ENCODE measurements at regions not wholly inside any gene's neighbourhood (a gene's known extent, or its start where the extent isn't known, plus 50 kb on each side); places are given as distances from the start of the nearest gene placed in this dataset.

- TF ChIP-seq ZNF431 (CRISPR knock-in tag; IDR thresholded peaks at IDR 0.05): no peak
- TF ChIP-seq CTCF (IDR thresholded peaks at IDR 0.05 in 2 of 3, conservative IDR thresholded peaks at IDR 0.05 in 1 of 3; ENCODE audit: insufficient read depth in 2 of 3, low read depth in 1 of 3, low read length in 3 of 3): no peak
- TF ChIP-seq FOXP4 (CRISPR knock-in tag; IDR thresholded peaks at IDR 0.05; ENCODE audit: borderline replicate concordance): no peak
- TF ChIP-seq SAFB2 (IDR thresholded peaks at IDR 0.05; ENCODE audit: borderline replicate concordance, low read depth, low read length, severe bottlenecking): no peak
- no peak for TF ChIP-seq ZNF316 (IDR thresholded peaks at IDR 0.05)
- no peak for TF ChIP-seq SREBF2 (CRISPR knock-in tag; IDR thresholded peaks at IDR 0.05)
- no peak for TF ChIP-seq BRCA1 (IDR thresholded peaks at IDR 0.05)
- TF ChIP-seq BRCA1 (CRISPR knock-in tag; IDR thresholded peaks at IDR 0.05): no peak
- TF ChIP-seq NR4A1 (CRISPR knock-in tag; IDR thresholded peaks at IDR 0.05): no peak
- TF ChIP-seq NR4A1 (tag; IDR thresholded peaks at IDR 0.05): no peak
- no peak for TF ChIP-seq ZHX1 (conservative IDR thresholded peaks at IDR 0.05; ENCODE audit: low read length)
- no peak for TF ChIP-seq U2AF1 (optimal IDR thresholded peaks at IDR 0.05; ENCODE audit: low read depth, low read length)
- TF ChIP-seq TGIF2 (CRISPR knock-in tag; IDR thresholded peaks at IDR 0.05): no peak
These were observed 93.6 kb downstream of the OXSM start for GRCh38 chr3:25883492-25883891.

Data from K562 (cell line).